HCT116 (cell line): ENCODE measurements at regions not wholly inside any gene's neighbourhood (a gene's known extent, or its start where the extent isn't known, plus 50 kb on each side); places are given as distances from the start of the nearest gene placed in this dataset.

Experiments
- ATAC-seq: fragments of 200-7000 bp; cut with Tn5 transposase; 2 replicates; pipeline ENCODE4 v1.9.1; 2020; ENCODE audit warnings: mild to moderate bottlenecking, moderate library complexity
- BruUV-seq: library from RNA; stranded (reverse); fragments of 400-500 nt; replicated peaks from 2 replicates; lab custom pipeline; 2021; lab: Mats Ljungman, UMichigan
- CTCF ChIA-PET: fragments of 300-600 bp; sonication (Branson Sonifier 250); formaldehyde crosslinking; loops from one replicate; lab custom pipeline; 2021; ENCODE audit warnings: antibody characterized with exemption; lab: Charles Lee
- POLR2A ChIA-PET: fragments of 300-600, 350-600 bp; sonication (Branson Sonifier 250); formaldehyde crosslinking; loops from one replicate; lab custom pipeline; 2021; ENCODE audit warnings: antibody characterized with exemption; lab: Charles Lee
- RAD21 ChIA-PET, 2 experiments: fragments of 300-600 bp; sonication (Branson Sonifier 250); formaldehyde crosslinking; loops; one replicate each; lab custom pipeline; 2023; ENCODE audit warnings: low total read pairs in 2 of 2; ENCODE audit not compliant: uncharacterized antibody in 2 of 2, unreplicated experiment in 2 of 2, low non-redundant PET in 1 of 2; lab: Charles Lee
- DNase-seq: peaks from one replicate; pipeline ENCODE4 v3.0.0-alpha.2; 2010; ENCODE audit warnings: low read depth, low spot score
- H2AFZ ChIP-seq: fragments of 200-600 bp; shearing (Covaris generic), sonication (generic); 2 replicates; pipeline ENCODE4 v1.6.1; 2017; ENCODE audit warnings: low read depth, mixed run types, mixed read lengths, antibody characterized with exemption, low read length; ENCODE audit not compliant: poor library complexity, severe bottlenecking
- H3K27ac ChIP-seq: 2 replicates; pipeline ENCODE4 v1.5.1; 2012; ENCODE audit warnings: low read depth, low read length
- H3K27me3 ChIP-seq: fragments of 200-600 bp; sonication (generic); 2 replicates; pipeline ENCODE4 v1.6.1; 2016; ENCODE audit warnings: mixed run types, low read length, mixed read lengths; ENCODE audit not compliant: insufficient read depth
- H3K36me3 ChIP-seq, 2 experiments: fragments of 200-500 bp in 1 of 2; fragments of 200-600 bp in 1 of 2; sonication (Bioruptor generic) in 1 of 2; sonication (generic) in 1 of 2; 2 replicates each; pipeline versions ENCODE4 v1.5.1 to v1.6.1; 2014 to 2016; ENCODE audit warnings: low read length in 2 of 2, inconsistent platforms in 1 of 2, mixed read lengths in 1 of 2, mixed run types in 1 of 2; ENCODE audit not compliant: insufficient read depth in 2 of 2, control insufficient read depth in 1 of 2
- H3K4me1 ChIP-seq, 2 experiments: fragments of 200-600 bp in 1 of 2; sonication (generic) in 1 of 2; 2 replicates each; pipeline versions ENCODE4 v1.5.1 to v1.6.1; 2012 to 2017; ENCODE audit warnings: low read length in 2 of 2, inconsistent platforms in 1 of 2, mild to moderate bottlenecking in 1 of 2, mixed read lengths in 1 of 2, mixed run types in 1 of 2, moderate library complexity in 1 of 2; ENCODE audit not compliant: insufficient read depth in 2 of 2, control insufficient read depth in 1 of 2
- H3K4me2 ChIP-seq: fragments of 200-600 bp; sonication (generic); 2 replicates; pipeline ENCODE4 v1.6.1; 2017; ENCODE audit warnings: mixed run types, low read length, mixed read lengths
- H3K4me3 ChIP-seq, 2 experiments: fragments of 200-600 bp in 1 of 2; sonication (generic) in 1 of 2; replicated peaks in 1 of 2; 2 replicates each; pipeline ENCODE4 v1.5.1; 2011 to 2016; ENCODE audit warnings: low read length in 2 of 2, control low read depth in 1 of 2, low read depth in 1 of 2, mild to moderate bottlenecking in 1 of 2, mixed read lengths in 1 of 2, mixed run types in 1 of 2
- H3K79me2 ChIP-seq: fragments of 200-600 bp; sonication (generic); 2 replicates; pipeline ENCODE4 v1.6.1; 2017; ENCODE audit warnings: mild to moderate bottlenecking, mixed run types, low read length, moderate library complexity, mixed read lengths; ENCODE audit not compliant: insufficient read depth
- H3K9ac ChIP-seq: fragments of 200-600 bp; sonication (generic); 2 replicates; pipeline ENCODE4 v1.6.1; 2016; ENCODE audit warnings: low read length, mixed read lengths
- H3K9me2 ChIP-seq: fragments of 200-600 bp; sonication (generic), shearing (Covaris generic); 2 replicates; pipeline ENCODE4 v1.6.1; 2017; ENCODE audit warnings: mixed run types, mild to moderate bottlenecking, moderate library complexity; ENCODE audit not compliant: insufficient read depth
- H3K9me3 ChIP-seq, 2 experiments: fragments of 200-500 bp in 1 of 2; fragments of 200-600 bp in 1 of 2; sonication (Bioruptor generic) in 1 of 2; sonication (generic) in 1 of 2; 2 replicates each; pipeline ENCODE4 v1.6.1; 2014 to 2017; ENCODE audit warnings: low read length in 2 of 2, mixed read lengths in 2 of 2, inconsistent platforms in 1 of 2, low read depth in 1 of 2, mild to moderate bottlenecking in 1 of 2, mixed run types in 1 of 2, moderate library complexity in 1 of 2; ENCODE audit not compliant: control insufficient read depth in 1 of 2, insufficient read depth in 1 of 2
- H4K20me1 ChIP-seq: fragments of 200-600 bp; sonication (generic), shearing (Covaris generic); 2 replicates; pipeline ENCODE4 v1.6.1; 2017; ENCODE audit warnings: mixed run types, mild to moderate bottlenecking, moderate library complexity; ENCODE audit not compliant: insufficient read depth
- CBX3 ChIP-seq: IDR thresholded peaks from 2 replicates; pipeline ENCODE4 v1.6.1; 2012; ENCODE audit warnings: low read depth
- EZH2 ChIP-seq: fragments of 200-600 bp; sonication (generic); IDR thresholded peaks from 2 replicates; pipeline ENCODE4 v1.6.1; 2017; ENCODE audit warnings: antibody characterized with exemption, mixed run types
- EZH2phosphoT487 ChIP-seq: fragments of 200-600 bp; IDR thresholded peaks from 2 replicates; pipeline ENCODE4 v1.6.1; 2018; ENCODE audit warnings: antibody characterized with exemption, borderline replicate concordance
- RAD21 ChIP-seq: IDR thresholded peaks from 2 replicates; pipeline ENCODE4 v1.6.1; 2012; ENCODE audit warnings: low read depth, mild to moderate bottlenecking
- SIN3A ChIP-seq: IDR thresholded peaks from 2 replicates; pipeline ENCODE4 v1.6.1; 2012; ENCODE audit warnings: low read depth
- intact Hi-C: fragments of 100-400 bp; cut with micrococcal nuclease; formaldehyde crosslinking; loops from 2 replicates; pipeline ENCODE4 v1.10.0; 2022
- TF ChIP-seq, protein P1 (sequence below): IDR thresholded peaks from 2 replicates; pipeline ENCODE4 v1.6.1; 2012; ENCODE audit warnings: low read depth
- TF ChIP-seq, protein P2 (sequence below): IDR thresholded peaks from 2 replicates; pipeline ENCODE4 v1.6.1; 2011; ENCODE audit warnings: mild to moderate bottlenecking, low read length, moderate library complexity; ENCODE audit not compliant: insufficient replicate concordance; ENCODE audit errors: extremely low read depth
- TF ChIP-seq, protein P3 (sequence below), 3 experiments: fragments of 200-600 bp in 1 of 3; sonication (generic) in 1 of 3; IDR thresholded peaks in 2 of 3; conservative IDR thresholded peaks in 1 of 3; 2 replicates each; pipeline ENCODE4 v1.5.1; 2012 to 2017; ENCODE audit warnings: low read depth in 2 of 3, low read length in 2 of 3, antibody characterized with exemption in 1 of 3, borderline replicate concordance in 1 of 3, control low read depth in 1 of 3, mild to moderate bottlenecking in 1 of 3, mixed read lengths in 1 of 3, mixed run types in 1 of 3, moderate library complexity in 1 of 3; ENCODE audit not compliant: insufficient read depth in 1 of 3

DNA sequence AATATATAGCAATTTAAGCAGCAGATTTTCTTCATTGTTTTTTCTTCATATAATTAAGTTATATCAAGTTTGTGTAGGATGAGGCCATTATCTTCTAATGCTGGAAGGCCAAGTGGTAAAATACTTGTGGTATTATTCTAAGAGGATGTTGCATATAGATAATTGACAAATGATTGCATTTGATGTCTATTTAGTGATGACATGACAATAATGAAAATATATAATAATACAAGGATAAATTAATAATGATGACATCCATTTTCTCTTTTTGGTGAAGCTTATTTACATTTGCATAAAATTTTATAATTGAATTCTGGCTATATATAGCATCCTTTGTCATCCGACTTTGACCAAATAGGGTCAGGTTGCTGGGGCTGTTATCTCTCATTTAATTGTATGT is 195.4 kb upstream of the KCNJ16 start:
- no peaks in the 10 kb centered on the region for H4K20me1 ChIP-seq
- BruUV-seq = no TSS peak
- H3K9me3 ChIP-seq = peaks cover 9 to 20% of the 10 kb centered on the region in 2 experiments; a peak in 2 of 4 replicates
- H3K9ac ChIP-seq = no peak overlapping the region
- CTCF ChIA-PET = no interaction called here
- H2AFZ ChIP-seq = no peak overlapping the region
- H3K4me1 ChIP-seq = no peaks in the 10 kb centered on the region
- RAD21 ChIA-PET = no interaction called here
- TF ChIP-seq SIN3A = no peak
- no peak for TF ChIP-seq EZH2
- TF ChIP-seq RAD21 = no peak
- TF ChIP-seq EZH2phosphoT487 = no peak
- TF ChIP-seq, protein P1, sequence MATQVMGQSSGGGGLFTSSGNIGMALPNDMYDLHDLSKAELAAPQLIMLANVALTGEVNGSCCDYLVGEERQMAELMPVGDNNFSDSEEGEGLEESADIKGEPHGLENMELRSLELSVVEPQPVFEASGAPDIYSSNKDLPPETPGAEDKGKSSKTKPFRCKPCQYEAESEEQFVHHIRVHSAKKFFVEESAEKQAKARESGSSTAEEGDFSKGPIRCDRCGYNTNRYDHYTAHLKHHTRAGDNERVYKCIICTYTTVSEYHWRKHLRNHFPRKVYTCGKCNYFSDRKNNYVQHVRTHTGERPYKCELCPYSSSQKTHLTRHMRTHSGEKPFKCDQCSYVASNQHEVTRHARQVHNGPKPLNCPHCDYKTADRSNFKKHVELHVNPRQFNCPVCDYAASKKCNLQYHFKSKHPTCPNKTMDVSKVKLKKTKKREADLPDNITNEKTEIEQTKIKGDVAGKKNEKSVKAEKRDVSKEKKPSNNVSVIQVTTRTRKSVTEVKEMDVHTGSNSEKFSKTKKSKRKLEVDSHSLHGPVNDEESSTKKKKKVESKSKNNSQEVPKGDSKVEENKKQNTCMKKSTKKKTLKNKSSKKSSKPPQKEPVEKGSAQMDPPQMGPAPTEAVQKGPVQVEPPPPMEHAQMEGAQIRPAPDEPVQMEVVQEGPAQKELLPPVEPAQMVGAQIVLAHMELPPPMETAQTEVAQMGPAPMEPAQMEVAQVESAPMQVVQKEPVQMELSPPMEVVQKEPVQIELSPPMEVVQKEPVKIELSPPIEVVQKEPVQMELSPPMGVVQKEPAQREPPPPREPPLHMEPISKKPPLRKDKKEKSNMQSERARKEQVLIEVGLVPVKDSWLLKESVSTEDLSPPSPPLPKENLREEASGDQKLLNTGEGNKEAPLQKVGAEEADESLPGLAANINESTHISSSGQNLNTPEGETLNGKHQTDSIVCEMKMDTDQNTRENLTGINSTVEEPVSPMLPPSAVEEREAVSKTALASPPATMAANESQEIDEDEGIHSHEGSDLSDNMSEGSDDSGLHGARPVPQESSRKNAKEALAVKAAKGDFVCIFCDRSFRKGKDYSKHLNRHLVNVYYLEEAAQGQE = no peak
- TF ChIP-seq, protein P2, sequence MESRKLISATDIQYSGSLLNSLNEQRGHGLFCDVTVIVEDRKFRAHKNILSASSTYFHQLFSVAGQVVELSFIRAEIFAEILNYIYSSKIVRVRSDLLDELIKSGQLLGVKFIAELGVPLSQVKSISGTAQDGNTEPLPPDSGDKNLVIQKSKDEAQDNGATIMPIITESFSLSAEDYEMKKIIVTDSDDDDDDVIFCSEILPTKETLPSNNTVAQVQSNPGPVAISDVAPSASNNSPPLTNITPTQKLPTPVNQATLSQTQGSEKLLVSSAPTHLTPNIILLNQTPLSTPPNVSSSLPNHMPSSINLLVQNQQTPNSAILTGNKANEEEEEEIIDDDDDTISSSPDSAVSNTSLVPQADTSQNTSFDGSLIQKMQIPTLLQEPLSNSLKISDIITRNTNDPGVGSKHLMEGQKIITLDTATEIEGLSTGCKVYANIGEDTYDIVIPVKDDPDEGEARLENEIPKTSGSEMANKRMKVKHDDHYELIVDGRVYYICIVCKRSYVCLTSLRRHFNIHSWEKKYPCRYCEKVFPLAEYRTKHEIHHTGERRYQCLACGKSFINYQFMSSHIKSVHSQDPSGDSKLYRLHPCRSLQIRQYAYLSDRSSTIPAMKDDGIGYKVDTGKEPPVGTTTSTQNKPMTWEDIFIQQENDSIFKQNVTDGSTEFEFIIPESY = no peak
- TF ChIP-seq CBX3 = no peak
- TF ChIP-seq, protein P3, sequence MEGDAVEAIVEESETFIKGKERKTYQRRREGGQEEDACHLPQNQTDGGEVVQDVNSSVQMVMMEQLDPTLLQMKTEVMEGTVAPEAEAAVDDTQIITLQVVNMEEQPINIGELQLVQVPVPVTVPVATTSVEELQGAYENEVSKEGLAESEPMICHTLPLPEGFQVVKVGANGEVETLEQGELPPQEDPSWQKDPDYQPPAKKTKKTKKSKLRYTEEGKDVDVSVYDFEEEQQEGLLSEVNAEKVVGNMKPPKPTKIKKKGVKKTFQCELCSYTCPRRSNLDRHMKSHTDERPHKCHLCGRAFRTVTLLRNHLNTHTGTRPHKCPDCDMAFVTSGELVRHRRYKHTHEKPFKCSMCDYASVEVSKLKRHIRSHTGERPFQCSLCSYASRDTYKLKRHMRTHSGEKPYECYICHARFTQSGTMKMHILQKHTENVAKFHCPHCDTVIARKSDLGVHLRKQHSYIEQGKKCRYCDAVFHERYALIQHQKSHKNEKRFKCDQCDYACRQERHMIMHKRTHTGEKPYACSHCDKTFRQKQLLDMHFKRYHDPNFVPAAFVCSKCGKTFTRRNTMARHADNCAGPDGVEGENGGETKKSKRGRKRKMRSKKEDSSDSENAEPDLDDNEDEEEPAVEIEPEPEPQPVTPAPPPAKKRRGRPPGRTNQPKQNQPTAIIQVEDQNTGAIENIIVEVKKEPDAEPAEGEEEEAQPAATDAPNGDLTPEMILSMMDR (IDR thresholded peaks at IDR 0.05 in 2 of 3, conservative IDR thresholded peaks at IDR 0.05 in 1 of 3; ENCODE audit: borderline replicate concordance in 1 of 3, insufficient read depth in 1 of 3, low read depth in 2 of 3, low read length in 2 of 3) = no peak
- TF ChIP-seq, all 23 proteins: peak for 0
- no peak for ATAC-seq
- H3K36me3 ChIP-seq = no peaks in the 10 kb centered on the region
- no peak for DNase-seq
- H3K9me2 ChIP-seq = no peaks in the 10 kb centered on the region
- H3K27ac ChIP-seq = no peak overlapping the region
- intact Hi-C loops = no loop called here
- no peak overlapping the region for H3K4me2 ChIP-seq
- POLR2A ChIA-PET = no interaction called here
- H3K4me3 ChIP-seq = no peak overlapping the region
- no peaks in the 10 kb centered on the region for H3K27me3 ChIP-seq
- no peaks in the 10 kb centered on the region for H3K79me2 ChIP-seq
